WTC11 (cell line): ENCODE measurements at regions not wholly inside any gene's neighbourhood (a gene's known extent, or its start where the extent isn't known, plus 50 kb on each side); places are given as distances from the start of the nearest gene placed in this dataset.

ENCODE experiments used
- ATAC-seq: fragments of 200-7000 bp; cut with Tn5 transposase; 2 replicates; pipeline ENCODE4 v1.10.0; 2021; ENCODE audit warnings: mild to moderate bottlenecking, moderate library complexity
- CTCF ChIA-PET: fragments of 300-600 bp; sonication (Branson Sonifier 250); formaldehyde crosslinking; loops from one replicate; lab custom pipeline; 2021; ENCODE audit warnings: antibody characterized with exemption; lab: Charles Lee
- POLR2A ChIA-PET: fragments of 350-600 bp; sonication (Branson Sonifier 250); formaldehyde crosslinking; loops from one replicate; lab custom pipeline; 2021; ENCODE audit warnings: antibody characterized with exemption; lab: Charles Lee
- DNase-seq: peaks from one replicate; pipeline ENCODE4 v3.0.0; 2021; ENCODE audit warnings: low spot score
- H3K27ac Mint-ChIP-seq: 2 replicates; pipeline ENCODE4 v1.8.0; 2021; ENCODE audit warnings: mixed read lengths
- H3K27me3 Mint-ChIP-seq: 2 replicates; pipeline ENCODE4 v1.8.0; 2021; ENCODE audit warnings: low read depth, mild to moderate bottlenecking, moderate library complexity, mixed read lengths
- H3K36me3 Mint-ChIP-seq: 2 replicates; pipeline ENCODE4 v1.8.0; 2021; ENCODE audit warnings: mixed read lengths
- H3K4me1 Mint-ChIP-seq: 2 replicates; pipeline ENCODE4 v1.8.0; 2022; ENCODE audit warnings: mixed read lengths
- H3K4me3 Mint-ChIP-seq: 2 replicates; pipeline ENCODE4 v1.8.0; 2021; ENCODE audit warnings: mild to moderate bottlenecking, moderate library complexity, mixed read lengths
- H3K9me3 Mint-ChIP-seq: 2 replicates; pipeline ENCODE4 v1.8.0; 2021; ENCODE audit warnings: mixed read lengths
- AR ChIP-seq: fragments of 250-450 bp; sonication (Bioruptor Pico); IDR thresholded peaks from 2 replicates; pipeline ENCODE4 v1.9.0; 2021; ENCODE audit warnings: mild to moderate bottlenecking
- ATF2 ChIP-seq: sonication (generic); formaldehyde crosslinking; IDR thresholded peaks from 2 replicates; pipeline ENCODE4 v1.8.1; 2022; ENCODE audit warnings: low read depth, missing genetic modification reagents, borderline replicate concordance
- CTCF ChIP-seq: fragments of 200-600 bp; IDR thresholded peaks from 2 replicates; pipeline ENCODE4 v1.8.0; 2022; ENCODE audit warnings: antibody characterized with exemption
- ERG ChIP-seq: fragments of 250-450 bp; sonication (Bioruptor Pico); IDR thresholded peaks from 2 replicates; pipeline ENCODE4 v1.8.0; 2021; ENCODE audit warnings: mild to moderate bottlenecking
- ETV6 ChIP-seq: sonication (generic); formaldehyde crosslinking; IDR thresholded peaks from 2 replicates; pipeline ENCODE4 v1.8.1; 2022; ENCODE audit warnings: mild to moderate bottlenecking, missing genetic modification reagents
- JUN ChIP-seq: sonication (generic); formaldehyde crosslinking; IDR thresholded peaks from 2 replicates; pipeline ENCODE4 v1.8.0; 2023; ENCODE audit warnings: mild to moderate bottlenecking, missing genetic modification reagents
- RELA ChIP-seq: sonication (generic); formaldehyde crosslinking; IDR thresholded peaks from 2 replicates; pipeline ENCODE4 v1.8.1; 2022; ENCODE audit warnings: missing genetic modification reagents, mild to moderate bottlenecking, borderline replicate concordance
- SMAD3 ChIP-seq: sonication (generic); formaldehyde crosslinking; IDR thresholded peaks from 2 replicates; pipeline ENCODE4 v1.8.0; 2022; ENCODE audit warnings: missing genetic modification reagents, mild to moderate bottlenecking, borderline replicate concordance
- SP1 ChIP-seq: sonication (generic); formaldehyde crosslinking; conservative IDR thresholded peaks from 2 replicates; pipeline ENCODE4 v1.8.1; 2022; ENCODE audit warnings: missing genetic modification reagents
- TEAD4 ChIP-seq: sonication (generic); formaldehyde crosslinking; IDR thresholded peaks from 2 replicates; pipeline ENCODE4 v1.8.0; 2022; ENCODE audit warnings: mild to moderate bottlenecking, missing genetic modification reagents
- ZNF425 ChIP-seq: fragments of 250-450 bp; sonication (Bioruptor Pico); conservative IDR thresholded peaks from 2 replicates; pipeline ENCODE4 v1.9.0; 2021; ENCODE audit warnings: mild to moderate bottlenecking
- TF ChIP-seq, protein P1 (sequence below): sonication (generic); formaldehyde crosslinking; IDR thresholded peaks from 2 replicates; pipeline ENCODE4 v1.8.0; 2022; ENCODE audit warnings: mild to moderate bottlenecking, missing genetic modification reagents
- TF ChIP-seq, protein P2 (sequence below): sonication (generic); formaldehyde crosslinking; IDR thresholded peaks from 2 replicates; pipeline ENCODE4 v1.8.1; 2023; ENCODE audit warnings: mild to moderate bottlenecking, missing genetic modification reagents, moderate library complexity

- TF ChIP-seq CTCF (no peak), ATF2 (CRISPR knock-in tag) (no peak), ERG (no peak), AR (no peak), SMAD3 (no peak), RELA (CRISPR knock-in tag) (no peak)
- TF ChIP-seq, protein P1, sequence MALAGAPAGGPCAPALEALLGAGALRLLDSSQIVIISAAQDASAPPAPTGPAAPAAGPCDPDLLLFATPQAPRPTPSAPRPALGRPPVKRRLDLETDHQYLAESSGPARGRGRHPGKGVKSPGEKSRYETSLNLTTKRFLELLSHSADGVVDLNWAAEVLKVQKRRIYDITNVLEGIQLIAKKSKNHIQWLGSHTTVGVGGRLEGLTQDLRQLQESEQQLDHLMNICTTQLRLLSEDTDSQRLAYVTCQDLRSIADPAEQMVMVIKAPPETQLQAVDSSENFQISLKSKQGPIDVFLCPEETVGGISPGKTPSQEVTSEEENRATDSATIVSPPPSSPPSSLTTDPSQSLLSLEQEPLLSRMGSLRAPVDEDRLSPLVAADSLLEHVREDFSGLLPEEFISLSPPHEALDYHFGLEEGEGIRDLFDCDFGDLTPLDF (CRISPR knock-in tag) = no peak
Observed at GRCh38 chr2:145038041-145038525, 518.2 kb upstream of the ZEB2 start (continued).

DNA sequence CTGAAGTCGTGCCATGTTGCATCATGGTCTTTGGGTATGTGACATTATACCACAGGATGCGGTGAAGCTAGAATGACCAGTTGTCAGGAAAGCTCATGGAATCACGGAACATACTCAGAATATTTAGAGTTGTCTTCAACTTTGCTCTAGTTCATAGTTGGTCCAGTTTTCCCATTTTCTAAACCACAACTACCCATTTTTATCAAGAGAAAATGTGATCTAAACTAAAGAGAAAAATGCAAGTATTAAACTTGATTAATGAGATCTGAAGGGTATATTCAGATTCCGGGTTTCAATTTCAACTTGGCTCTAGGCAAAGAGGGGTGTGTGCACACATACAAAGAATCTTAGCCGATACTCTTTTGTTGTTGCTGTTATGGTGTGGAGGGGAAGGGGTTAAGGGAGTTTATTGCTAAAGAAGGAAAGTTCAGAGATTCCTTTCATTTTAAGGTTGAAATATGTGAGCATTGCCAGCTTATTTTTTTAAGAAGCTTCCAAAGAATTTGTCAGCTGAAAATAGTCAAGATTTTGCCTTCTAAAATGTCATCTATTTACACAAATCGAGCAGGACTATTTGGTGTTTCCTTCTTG lies 516.6 kb upstream of the ZEB2 start:
- ATAC-seq = no peak
- Mint-ChIP-seq H3K4me1 (peaks cover 15% of the 10 kb centered on the region), H3K4me3 (no peak overlapping the region), H3K9me3 (no peaks in the 10 kb centered on the region), H3K36me3 (no peaks in the 10 kb centered on the region), H3K27ac (no peak overlapping the region), H3K27me3 (no peaks in the 10 kb centered on the region)
- POLR2A ChIA-PET = no interaction called here
- CTCF ChIA-PET = no interaction called here
- no peak for DNase-seq
- TF ChIP-seq ETV6 (CRISPR knock-in tag) = no peak
- TF ChIP-seq ZNF425 (CRISPR knock-in tag) = no peak
- no peak for TF ChIP-seq JUN (CRISPR knock-in tag)
- no peak for TF ChIP-seq SP1 (CRISPR knock-in tag)
- TF ChIP-seq, protein P2, sequence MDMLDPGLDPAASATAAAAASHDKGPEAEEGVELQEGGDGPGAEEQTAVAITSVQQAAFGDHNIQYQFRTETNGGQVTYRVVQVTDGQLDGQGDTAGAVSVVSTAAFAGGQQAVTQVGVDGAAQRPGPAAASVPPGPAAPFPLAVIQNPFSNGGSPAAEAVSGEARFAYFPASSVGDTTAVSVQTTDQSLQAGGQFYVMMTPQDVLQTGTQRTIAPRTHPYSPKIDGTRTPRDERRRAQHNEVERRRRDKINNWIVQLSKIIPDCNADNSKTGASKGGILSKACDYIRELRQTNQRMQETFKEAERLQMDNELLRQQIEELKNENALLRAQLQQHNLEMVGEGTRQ = no peak
- no peak for TF ChIP-seq TEAD4 (CRISPR knock-in tag)
